ENCODE measurements at regions not wholly inside any gene's neighbourhood (a gene's known extent, or its start where the extent isn't known, plus 50 kb on each side); places are given as distances from the start of the nearest gene placed in this dataset.

DNA sequence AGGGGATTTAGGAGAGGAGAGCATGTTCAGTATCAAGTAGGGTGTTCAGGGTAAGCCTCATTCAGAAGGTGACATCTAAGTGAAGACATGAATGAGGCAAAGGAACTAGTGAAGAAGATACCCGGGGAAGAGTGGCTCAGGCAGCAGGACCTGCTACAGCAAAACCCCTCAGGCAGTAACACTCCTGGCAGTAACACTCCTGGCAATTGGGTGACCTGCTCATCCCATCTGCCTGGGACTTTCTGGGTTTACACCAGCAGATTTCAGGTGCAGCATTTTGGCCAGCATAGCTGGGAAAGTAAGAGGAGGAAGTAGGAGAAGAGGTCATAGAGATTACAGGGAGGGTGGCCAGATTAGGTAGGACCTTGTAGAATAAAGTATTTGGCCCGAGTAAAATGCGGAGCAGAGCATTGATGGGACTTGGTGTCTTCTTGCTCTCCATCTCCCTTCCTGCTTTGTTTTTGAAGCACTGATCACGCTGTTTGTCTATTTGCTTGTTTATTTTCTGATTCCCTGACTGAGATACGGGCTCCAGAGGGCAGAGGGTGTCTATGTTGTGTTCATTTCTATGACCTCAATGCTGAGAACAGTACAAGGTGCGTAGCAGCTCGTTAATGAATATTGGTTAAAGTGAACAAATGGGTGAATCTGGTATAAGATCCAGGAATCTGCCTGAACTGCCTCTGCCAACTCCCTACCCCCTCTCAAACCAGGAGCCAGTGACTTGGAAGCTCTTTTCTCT, 88.3 kb downstream of the IYD start:
- TF ChIP-seq SP1 (IDR thresholded peaks at IDR 0.05), result no peak
- no peak for TF ChIP-seq FOXM1 (IDR thresholded peaks at IDR 0.05; ENCODE audit: borderline replicate concordance)
- TF ChIP-seq BHLHE40 (IDR thresholded peaks at IDR 0.05; ENCODE audit: borderline replicate concordance), result no peak
- TF ChIP-seq HDGF (IDR thresholded peaks at IDR 0.05; ENCODE audit: borderline replicate concordance), result no peak
- no peak for TF ChIP-seq SUZ12 (IDR thresholded peaks at IDR 0.05)
- TF ChIP-seq ARNT (IDR thresholded peaks at IDR 0.05), result no peak
- TF ChIP-seq ELF4 (IDR thresholded peaks at IDR 0.05), result no peak
- TF ChIP-seq FOXA1 (IDR thresholded peaks at IDR 0.05), result no peak
- no peak for TF ChIP-seq L3MBTL2 (conservative IDR thresholded peaks at IDR 0.05)
- no peak for TF ChIP-seq NFRKB (IDR thresholded peaks at IDR 0.05)
